ENCODE measurements at regions not wholly inside any gene's neighbourhood (a gene's known extent, or its start where the extent isn't known, plus 50 kb on each side); places are given as distances from the start of the nearest gene placed in this dataset.
A peak's percentile ranks its signal among the peaks of the same experiment; 100 is the strongest.

DNA sequence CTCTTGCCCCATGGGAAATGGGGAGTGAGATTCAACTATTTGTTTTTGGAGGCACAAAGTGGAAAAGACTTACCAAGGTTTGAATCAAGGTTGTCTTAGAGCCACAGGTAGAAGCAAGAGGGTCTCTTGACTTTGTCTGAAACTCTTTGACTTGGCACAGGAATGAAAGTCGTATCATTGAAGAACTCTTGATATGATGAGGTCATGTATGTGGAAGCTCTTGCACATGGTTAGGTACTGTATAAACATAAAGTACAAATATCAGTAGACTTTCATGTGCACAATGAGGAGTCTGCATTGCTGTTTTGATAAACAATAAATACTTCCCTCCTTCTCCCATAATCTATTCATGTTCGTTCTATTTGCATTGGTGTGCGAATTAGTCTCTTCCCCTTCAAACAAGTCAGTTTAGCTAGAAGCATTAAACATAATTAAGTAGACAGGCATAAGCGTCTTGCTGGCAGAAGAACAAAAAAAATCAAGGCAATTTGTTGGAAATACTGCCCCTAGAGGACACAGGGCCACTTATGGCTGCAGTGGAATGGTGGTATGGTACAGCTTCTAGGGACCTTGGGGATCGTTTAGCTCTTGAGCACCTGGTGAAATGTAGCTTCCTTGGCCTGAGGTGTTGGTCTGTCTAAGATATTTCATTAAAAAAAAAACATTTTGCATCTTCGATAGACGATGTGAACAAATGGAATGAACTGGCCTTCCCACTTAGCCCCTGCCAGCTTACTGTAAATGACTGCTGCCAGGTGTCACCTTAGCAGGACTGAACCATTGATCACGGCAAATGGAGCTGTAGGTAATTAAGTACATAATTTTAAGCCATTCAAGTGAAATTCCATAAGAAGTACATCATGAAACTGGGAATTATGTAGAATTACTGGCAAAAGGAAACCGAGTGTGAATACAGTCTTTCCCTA, 218.0 kb upstream of the GALNT2 start:
- H3K4me3 ChIP-seq (replicated peaks; ENCODE audit: low read depth, low read length): no peak overlapping the region

DNA sequence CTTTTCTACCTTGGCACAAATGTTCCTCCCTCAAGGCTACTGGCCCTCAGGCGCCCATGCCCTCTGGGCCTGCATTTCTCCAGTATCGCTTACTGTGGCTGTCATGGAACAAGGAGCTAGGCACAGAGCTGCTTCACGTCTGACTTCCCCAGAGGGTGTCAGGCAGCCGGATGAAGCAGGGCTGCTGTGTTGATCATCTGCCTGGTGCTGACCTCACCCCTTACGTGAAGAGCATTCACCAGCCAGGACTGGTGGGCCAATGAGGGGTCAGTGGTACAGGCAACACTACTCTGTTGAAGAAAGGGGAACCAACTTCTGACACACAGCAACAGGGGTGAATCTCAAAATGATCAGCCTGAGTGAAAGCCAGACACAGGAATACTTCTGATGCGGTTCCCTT, 215.5 kb upstream of the GALNT2 start:
- H3K4me3 ChIP-seq (replicated peaks; ENCODE audit: low read depth, low read length): no peak overlapping the region
- no peak for DNase-seq (ENCODE audit: low read depth)
- TF ChIP-seq CTCF (IDR thresholded peaks at IDR 0.05; ENCODE audit: low read length, missing control alignments): no peak

More for the DNA sequence above, 218.0 kb upstream of the GALNT2 start:
- DNase-seq (ENCODE audit: low read depth): peak; percentile 33
- TF ChIP-seq CTCF (IDR thresholded peaks at IDR 0.05; ENCODE audit: low read length, missing control alignments): peak; percentile 57

DNA sequence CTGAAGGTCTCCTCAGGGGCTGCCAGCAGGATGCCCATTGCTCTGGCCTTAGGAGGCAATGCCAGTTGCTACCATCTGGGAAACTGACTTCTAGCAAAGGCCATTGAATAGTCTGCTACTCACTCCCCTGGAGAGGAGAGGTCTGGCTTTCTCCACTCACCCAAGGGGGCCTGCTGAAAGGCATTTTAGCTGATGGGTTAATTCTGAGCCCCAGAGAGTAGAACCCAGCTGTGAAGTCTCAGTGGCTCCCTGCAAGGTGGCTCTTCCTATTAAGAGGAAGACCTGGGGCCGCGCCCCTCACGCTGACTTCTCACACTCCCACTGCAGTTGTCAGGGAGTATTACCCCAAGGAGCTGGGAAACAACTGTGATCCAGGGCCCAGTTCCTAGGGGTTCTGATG, 213.3 kb upstream of the GALNT2 start:
- TF ChIP-seq CTCF (IDR thresholded peaks at IDR 0.05; ENCODE audit: low read length, missing control alignments): no peak
- no peak for DNase-seq (ENCODE audit: low read depth)

DNA sequence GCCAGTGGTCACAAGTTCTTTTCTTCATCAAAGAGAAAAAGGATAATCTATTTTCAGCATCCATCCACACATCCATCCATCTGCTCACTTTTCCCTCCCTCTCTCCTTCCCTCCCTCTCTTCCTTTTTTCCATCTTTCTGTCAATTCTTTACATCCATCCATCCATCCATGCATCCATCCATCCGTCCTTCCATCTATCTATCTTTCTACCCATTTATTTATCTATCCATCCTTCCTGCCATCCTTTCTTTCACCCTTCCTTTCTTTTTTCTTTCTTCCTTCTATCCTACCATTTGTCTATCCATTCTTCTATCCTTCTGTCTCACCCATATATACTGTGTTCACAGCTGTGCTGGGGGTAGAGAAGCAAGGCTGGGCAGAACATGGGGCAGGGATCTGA, 212.4 kb upstream of the GALNT2 start:
- TF ChIP-seq CTCF (IDR thresholded peaks at IDR 0.05; ENCODE audit: low read length, missing control alignments): no peak
- H3K4me3 ChIP-seq (replicated peaks; ENCODE audit: low read depth, low read length): no peak overlapping the region

More for the DNA sequence above, 213.3 kb upstream of the GALNT2 start:
- H3K4me3 ChIP-seq (replicated peaks; ENCODE audit: low read depth, low read length): no peak overlapping the region

GRCh38 chr1:229856009-229856650, 210.9 kb upstream of the GALNT2 start:
- no peak for TF ChIP-seq CTCF (IDR thresholded peaks at IDR 0.05; ENCODE audit: low read length, missing control alignments)
- no peak overlapping the region for H3K4me3 ChIP-seq (replicated peaks; ENCODE audit: low read depth, low read length)
- no peak for DNase-seq (ENCODE audit: low read depth)

More for the DNA sequence above, 212.4 kb upstream of the GALNT2 start:
- DNase-seq (ENCODE audit: low read depth): no peak

DNA sequence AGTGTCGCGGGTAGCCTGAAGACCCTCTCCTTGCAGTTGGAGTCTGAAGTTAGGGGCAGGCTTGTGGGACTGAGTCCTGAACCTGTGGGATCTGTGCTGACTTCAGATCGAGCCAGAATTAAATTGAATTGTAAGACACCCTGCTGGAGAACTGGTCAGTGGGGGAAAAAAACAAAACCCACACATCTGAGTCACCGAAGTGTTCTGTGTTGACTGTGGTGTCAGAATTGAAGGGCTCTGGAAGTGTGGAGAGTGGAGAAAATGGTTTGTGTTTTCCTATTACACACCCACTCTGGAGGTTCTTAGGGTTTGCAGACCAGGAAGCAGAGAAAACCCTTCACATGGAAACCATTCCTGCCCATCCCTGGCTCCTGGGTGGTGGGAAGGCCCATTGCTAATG, 209.5 kb upstream of the GALNT2 start:
- no peak for TF ChIP-seq CTCF (IDR thresholded peaks at IDR 0.05; ENCODE audit: low read length, missing control alignments)
- DNase-seq (ENCODE audit: low read depth): no peak

More for the DNA sequence above, 209.5 kb upstream of the GALNT2 start:
- no peak overlapping the region for H3K4me3 ChIP-seq (replicated peaks; ENCODE audit: low read depth, low read length)
